Right cardiac atrium (tissue), 5 donors: ENCODE measurements at regions not wholly inside any gene's neighbourhood (a gene's known extent, or its start where the extent isn't known, plus 50 kb on each side); places are given as distances from the start of the nearest gene placed in this dataset.

ENCODE experiments used
- ATAC-seq, 2 donors: fragments of 200-7000 bp; cut with Tn5 transposase; one replicate each; pipeline versions ENCODE4 v1.8.0 to v1.9.1; 2020; ENCODE audit warnings: moderate library complexity in 2 of 2, mild to moderate bottlenecking in 1 of 2
- DNase-seq, 3 donors: peaks; one replicate each; pipeline ENCODE4 v3.0.0-alpha.2; 2020
- H3K27ac ChIP-seq: one replicate; pipeline ENCODE4 v1.5.1; 2013; ENCODE audit warnings: mild to moderate bottlenecking, low read length, control low read depth, moderate library complexity
- H3K27me3 ChIP-seq: one replicate; pipeline ENCODE4 v1.6.1; 2013; ENCODE audit not compliant: control insufficient read depth, insufficient read depth
- H3K4me1 ChIP-seq: one replicate; pipeline ENCODE4 v1.6.1; 2013; ENCODE audit warnings: low read length; ENCODE audit not compliant: control insufficient read depth, insufficient read depth
- H3K4me3 ChIP-seq: one replicate; pipeline ENCODE4 v1.5.1; 2013; ENCODE audit warnings: low read length, control low read depth
- H3K9me3 ChIP-seq: one replicate; pipeline ENCODE4 v1.6.1; 2013; ENCODE audit warnings: low read length; ENCODE audit not compliant: control insufficient read depth
- WGBS: extraction: QIAGEN DNeasy Blood & Tissue Kit; methylation state at CpG from one replicate; pipeline ENCODE4 v1.1.7; 2013; 5-methylcytosine and 5-hydroxymethylcytosine counted together
- intact Hi-C, 4 donors: fragments of 100-400 bp; cut with DNase I; formaldehyde crosslinking; loops; one replicate each; pipeline versions ENCODE4 v1.11.0 to v1.14.0; 2022 to 2023
- donor health status: healthy with polysubstance abuse.
- donor health status: DM: no; HTN: yes; CAD: no.
- donor health status: DM: no; HTN: no; CAD: no.
- donor health status: DM: no; HTN: yes; CAD: no; lungs with severe emphysema.
- donor health status: DM: yes; HTN: yes; CAD: no.

DNA sequence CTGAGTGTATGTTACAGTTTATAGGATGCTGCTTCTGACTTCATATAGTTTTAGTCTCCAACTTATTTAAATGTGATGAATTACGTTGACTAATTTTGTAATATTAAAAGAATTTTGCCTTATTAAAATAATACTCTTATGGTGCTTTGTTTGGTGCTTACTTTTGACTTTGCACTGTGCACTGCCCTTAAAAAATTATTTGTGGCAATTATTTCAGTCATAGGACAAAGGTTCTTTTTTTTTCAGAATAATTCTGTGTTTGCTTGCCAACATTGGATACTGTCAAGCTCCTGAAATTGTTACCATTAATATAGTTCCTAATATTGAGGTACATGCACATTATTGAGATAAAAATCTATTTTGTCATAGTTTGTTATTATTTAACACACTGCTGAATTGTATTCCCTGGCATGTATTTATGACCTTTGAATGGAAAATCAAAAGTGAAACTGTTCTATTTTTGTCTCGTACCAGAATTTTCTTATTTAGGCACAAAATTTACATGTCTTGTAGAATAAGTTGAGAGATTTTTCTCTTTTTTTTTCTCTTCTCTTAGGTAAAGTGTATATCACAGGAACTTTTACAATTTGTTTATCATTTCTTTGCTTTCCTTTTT is 572.8 kb upstream of the KLHL29 start:
- H3K4me3 ChIP-seq = no peak overlapping the region
- no peaks in the 10 kb centered on the region for H3K27me3 ChIP-seq
- 50% methylated on average over 2 of the region's 2 CpGs for WGBS
- no peak overlapping the region for H3K27ac ChIP-seq
- no peaks in the 10 kb centered on the region for H3K9me3 ChIP-seq
- intact Hi-C loops = no loop called here
- H3K4me1 ChIP-seq = no peaks in the 10 kb centered on the region
- ATAC-seq (no peak), DNase-seq (no peak)

DNA sequence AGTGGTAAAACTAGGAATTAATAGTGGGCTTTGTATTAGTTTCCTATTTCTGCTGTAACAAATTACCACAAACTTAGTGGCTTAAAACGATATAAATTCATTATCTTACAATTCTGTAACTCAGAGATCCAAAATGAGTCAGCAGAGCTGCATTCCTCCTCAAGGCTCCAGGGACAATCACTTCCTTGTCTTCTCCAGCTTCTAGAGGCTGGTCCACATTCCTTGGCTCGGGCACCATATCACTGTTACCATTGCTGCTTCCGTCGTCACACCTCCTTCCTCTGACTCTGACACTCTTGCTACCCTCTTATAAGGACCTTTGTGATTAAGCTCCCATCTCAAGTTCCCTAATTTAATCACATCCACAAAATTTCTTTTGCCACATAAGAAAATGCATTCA is 567.8 kb upstream of the KLHL29 start:
- no peaks in the 10 kb centered on the region for H3K4me1 ChIP-seq
- intact Hi-C loops = no loop called here
- H3K4me3 ChIP-seq = no peak overlapping the region
- no peaks in the 10 kb centered on the region for H3K27me3 ChIP-seq
- WGBS = 39% methylated on average over 4 of the region's 4 CpGs
- DNase-seq = peak in 2 of 3 donors; percentile 16 to 21
- H3K9me3 ChIP-seq = no peaks in the 10 kb centered on the region
- no peak overlapping the region for H3K27ac ChIP-seq
- ATAC-seq = peak; percentile 35 to 51

DNA sequence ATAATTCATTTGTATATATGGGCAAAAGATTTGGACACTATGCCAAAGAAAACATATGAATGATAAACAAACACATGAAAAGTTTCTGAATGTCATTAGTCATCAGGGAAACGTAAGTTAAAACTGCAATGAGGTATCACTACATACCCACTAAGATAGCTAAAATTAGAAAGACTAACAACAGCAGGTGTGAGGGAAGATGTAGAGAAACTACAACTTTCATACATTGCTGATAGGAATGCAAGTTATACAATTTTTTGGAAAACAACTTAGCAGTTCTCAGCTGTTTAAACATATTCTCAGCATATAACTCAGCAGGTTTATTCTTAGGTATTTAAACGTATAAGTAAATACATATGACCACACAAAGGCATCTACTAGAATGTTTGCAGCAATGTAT is 563.5 kb upstream of the KLHL29 start:
- ATAC-seq = no peak
- no peaks in the 10 kb centered on the region for H3K4me1 ChIP-seq
- intact Hi-C loops = no loop called here

DNA sequence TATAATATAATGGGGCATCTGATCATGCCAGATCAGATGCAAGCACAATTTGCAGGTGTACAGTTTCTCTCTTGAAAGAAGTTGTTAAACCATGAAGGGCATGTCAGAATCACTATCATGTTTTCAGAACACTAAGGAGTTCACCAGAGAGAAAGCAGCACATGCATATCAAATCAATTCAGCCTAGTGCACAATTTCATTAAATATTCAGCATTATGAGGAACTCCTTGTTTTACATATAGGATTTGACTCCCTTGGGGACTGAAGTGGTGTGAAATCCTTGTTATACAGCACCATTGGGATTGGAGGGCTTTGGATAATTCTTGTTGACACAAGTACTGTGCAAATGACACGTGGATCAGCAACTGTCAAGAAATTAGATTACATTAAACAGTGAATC is 562.1 kb upstream of the KLHL29 start:
- DNase-seq (no peak), ATAC-seq (no peak)
- no peaks in the 10 kb centered on the region for H3K9me3 ChIP-seq
- no peak overlapping the region for H3K4me3 ChIP-seq
- no peaks in the 10 kb centered on the region for H3K4me1 ChIP-seq
- WGBS = 58% methylated on average over 1 of the region's 1 CpG
- H3K27me3 ChIP-seq = no peaks in the 10 kb centered on the region
- intact Hi-C loops = no loop called here
- no peak overlapping the region for H3K27ac ChIP-seq

More for the DNA sequence above, 563.5 kb upstream of the KLHL29 start:
- 57% methylated on average over 2 of the region's 2 CpGs for WGBS
- H3K4me3 ChIP-seq = no peak overlapping the region
- H3K9me3 ChIP-seq = no peaks in the 10 kb centered on the region
- no peak for DNase-seq
- no peaks in the 10 kb centered on the region for H3K27me3 ChIP-seq
- H3K27ac ChIP-seq = no peak overlapping the region

DNA sequence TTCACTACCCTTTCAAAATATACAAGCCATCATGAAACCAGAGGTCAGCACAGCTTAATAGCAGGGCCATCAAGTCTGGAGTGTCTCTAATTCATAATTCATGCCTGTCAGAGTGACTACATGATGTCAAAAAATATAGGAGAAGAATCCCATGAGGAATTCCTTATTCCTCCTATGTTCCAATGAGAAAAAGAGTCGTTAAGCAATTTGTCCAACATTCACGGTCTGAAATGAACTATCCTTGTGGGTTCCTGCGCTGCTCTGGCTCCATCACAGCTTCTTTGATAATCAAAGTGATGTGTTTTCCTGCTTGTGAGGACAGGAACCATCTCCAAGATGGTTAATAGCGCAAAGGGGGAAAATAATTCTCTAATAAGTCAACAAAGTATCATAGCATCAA is 560.4 kb upstream of the KLHL29 start:
- 85% methylated on average over 4 of the region's 4 CpGs for WGBS
- no peaks in the 10 kb centered on the region for H3K4me1 ChIP-seq
- H3K27ac ChIP-seq = no peak overlapping the region
- DNase-seq = no peak
- H3K9me3 ChIP-seq = no peaks in the 10 kb centered on the region
- no peak for ATAC-seq
- H3K4me3 ChIP-seq = no peak overlapping the region
- no peaks in the 10 kb centered on the region for H3K27me3 ChIP-seq
- intact Hi-C loops = no loop called here

DNA sequence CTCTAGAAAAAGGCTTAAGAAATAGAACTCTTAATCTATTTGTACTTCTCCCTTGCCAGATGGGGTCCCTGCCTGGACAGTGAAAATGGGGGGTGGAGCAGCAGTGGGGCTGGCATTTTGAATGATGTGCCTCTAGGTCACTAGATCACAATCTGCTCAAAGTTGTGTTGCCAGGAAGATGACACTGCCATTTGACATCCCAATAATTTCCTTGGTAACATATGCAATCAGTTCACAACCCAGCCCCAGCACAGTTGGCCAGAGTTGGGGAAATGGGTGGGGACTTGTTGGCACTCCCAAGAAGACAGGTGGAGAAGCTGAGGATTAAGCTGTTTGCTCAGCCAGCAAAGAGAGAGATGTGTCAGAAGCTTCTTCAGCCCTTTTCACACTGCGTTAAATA is 558.3 kb upstream of the KLHL29 start:
- no peak for ATAC-seq
- Histone ChIP-seq H3K9me3 (no peaks in the 10 kb centered on the region), H3K27ac (no peak overlapping the region), H3K4me3 (no peak overlapping the region), H3K27me3 (no peaks in the 10 kb centered on the region), H3K4me1 (no peaks in the 10 kb centered on the region)
- DNase-seq = no peak
- WGBS = 95% methylated on average over 1 of the region's 1 CpG
- intact Hi-C loops = no loop called here

DNA sequence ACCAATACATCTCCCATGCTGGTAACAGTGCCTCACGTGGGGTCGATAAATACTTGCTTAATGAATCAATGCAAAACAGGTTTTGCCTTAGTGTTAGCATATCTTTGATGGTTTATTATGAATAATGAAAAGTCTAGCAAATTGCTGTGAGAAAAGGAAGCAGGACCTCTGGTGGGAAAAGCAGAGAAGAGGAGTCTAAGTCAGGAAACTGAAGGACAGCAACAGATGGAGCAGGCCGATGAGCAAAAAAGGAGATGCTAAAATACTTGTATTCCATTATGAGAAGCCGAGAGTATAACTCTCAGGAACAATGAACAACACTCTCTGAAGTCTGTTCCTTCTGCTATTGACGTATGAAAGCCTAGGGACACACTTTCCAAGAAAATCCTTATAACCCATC is 555.2 kb upstream of the KLHL29 start:
- ATAC-seq = no peak
- intact Hi-C loops = no loop called here
- no peak overlapping the region for H3K4me3 ChIP-seq
- 81% methylated on average over 5 of the region's 5 CpGs for WGBS
- H3K4me1 ChIP-seq = no peaks in the 10 kb centered on the region
- DNase-seq = no peak
- no peak overlapping the region for H3K27ac ChIP-seq
- H3K9me3 ChIP-seq = no peaks in the 10 kb centered on the region
- H3K27me3 ChIP-seq = no peaks in the 10 kb centered on the region

DNA sequence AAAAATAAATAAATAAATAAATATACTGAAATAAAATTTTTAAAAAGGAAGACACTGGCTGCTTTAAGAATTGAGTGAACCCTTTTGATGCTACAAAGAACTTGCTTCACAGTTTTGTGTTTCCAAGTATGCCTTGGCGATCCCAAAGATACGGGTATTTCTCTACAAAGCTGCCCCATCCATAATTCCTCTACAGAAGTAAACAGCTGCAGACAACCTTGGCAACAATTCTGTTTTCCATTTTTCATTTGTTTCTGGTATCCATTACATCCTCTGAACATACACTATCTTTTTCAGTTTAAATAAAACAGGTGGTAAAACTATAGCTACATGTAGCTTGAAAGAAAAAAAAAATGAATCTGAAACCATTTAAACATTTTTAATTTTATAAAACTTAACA is 552.8 kb upstream of the KLHL29 start:
- ATAC-seq (no peak), DNase-seq (no peak)
- Histone ChIP-seq H3K27ac (no peak overlapping the region), H3K9me3 (no peaks in the 10 kb centered on the region), H3K4me3 (no peak overlapping the region), H3K4me1 (no peaks in the 10 kb centered on the region), H3K27me3 (no peaks in the 10 kb centered on the region)
- intact Hi-C loops = no loop called here
- WGBS = 89% methylated on average over 2 of the region's 2 CpGs

DNA sequence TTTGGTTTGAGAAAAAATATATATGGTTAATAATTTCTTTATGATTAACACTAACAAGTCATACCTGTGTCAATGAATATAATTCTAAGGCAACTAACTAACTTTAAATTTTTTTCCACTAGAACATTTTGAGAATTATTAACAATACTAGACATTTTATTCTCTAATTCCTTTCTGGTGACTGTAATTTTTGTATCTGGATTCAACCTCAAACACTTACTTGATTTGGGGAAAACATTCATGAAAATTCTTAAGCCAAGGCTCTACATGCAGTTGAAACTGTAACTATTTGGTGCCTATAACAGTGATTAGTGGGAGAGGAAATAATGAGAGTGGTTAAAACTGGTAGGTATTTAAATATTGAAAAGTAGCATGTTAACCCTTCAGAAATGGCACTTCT is 546.5 kb upstream of the KLHL29 start:
- H3K4me3 ChIP-seq = no peak overlapping the region
- H3K9me3 ChIP-seq = no peaks in the 10 kb centered on the region
- intact Hi-C loops = no loop called here
- H3K27ac ChIP-seq = no peak overlapping the region
- no peaks in the 10 kb centered on the region for H3K4me1 ChIP-seq
- H3K27me3 ChIP-seq = no peaks in the 10 kb centered on the region
- ATAC-seq = no peak
- no peak for DNase-seq

DNA sequence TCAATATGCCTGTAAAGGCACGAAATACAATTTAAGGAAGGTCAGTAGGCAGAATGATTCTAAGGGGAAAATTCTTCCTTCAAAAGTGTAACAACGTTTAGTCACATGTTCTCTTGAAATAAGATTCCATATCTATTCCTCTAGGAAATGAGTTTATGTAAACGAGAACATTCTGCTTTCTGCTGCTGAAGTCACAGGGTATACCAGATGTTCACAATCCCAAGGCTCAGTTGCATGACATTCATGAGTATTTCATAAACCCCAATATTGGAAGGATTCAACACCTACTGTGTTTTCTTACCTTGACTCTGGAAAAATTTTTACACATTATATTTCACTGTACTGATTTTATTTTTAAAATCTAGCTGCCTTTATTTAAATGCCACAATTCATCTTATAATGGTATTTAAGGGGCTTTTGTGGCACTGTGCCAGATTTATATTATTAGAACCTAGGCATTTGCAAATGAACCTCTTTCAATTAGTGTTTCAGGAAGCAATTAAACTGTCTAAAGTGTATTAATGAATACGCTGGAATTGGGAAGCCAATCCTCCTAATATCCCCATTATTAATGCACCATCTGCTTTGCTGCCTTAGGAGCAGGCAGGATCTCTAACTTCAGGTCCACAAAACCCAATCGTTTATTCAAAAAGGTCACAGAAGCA is 542.6 kb upstream of the KLHL29 start:
- no peak overlapping the region for H3K4me3 ChIP-seq
- no peaks in the 10 kb centered on the region for H3K27me3 ChIP-seq
- ATAC-seq (no peak), DNase-seq (no peak)
- intact Hi-C loops = no loop called here
- no peaks in the 10 kb centered on the region for H3K4me1 ChIP-seq
- 61% methylated on average over 5 of the region's 5 CpGs for WGBS
- H3K9me3 ChIP-seq = no peaks in the 10 kb centered on the region
- H3K27ac ChIP-seq = no peak overlapping the region

DNA sequence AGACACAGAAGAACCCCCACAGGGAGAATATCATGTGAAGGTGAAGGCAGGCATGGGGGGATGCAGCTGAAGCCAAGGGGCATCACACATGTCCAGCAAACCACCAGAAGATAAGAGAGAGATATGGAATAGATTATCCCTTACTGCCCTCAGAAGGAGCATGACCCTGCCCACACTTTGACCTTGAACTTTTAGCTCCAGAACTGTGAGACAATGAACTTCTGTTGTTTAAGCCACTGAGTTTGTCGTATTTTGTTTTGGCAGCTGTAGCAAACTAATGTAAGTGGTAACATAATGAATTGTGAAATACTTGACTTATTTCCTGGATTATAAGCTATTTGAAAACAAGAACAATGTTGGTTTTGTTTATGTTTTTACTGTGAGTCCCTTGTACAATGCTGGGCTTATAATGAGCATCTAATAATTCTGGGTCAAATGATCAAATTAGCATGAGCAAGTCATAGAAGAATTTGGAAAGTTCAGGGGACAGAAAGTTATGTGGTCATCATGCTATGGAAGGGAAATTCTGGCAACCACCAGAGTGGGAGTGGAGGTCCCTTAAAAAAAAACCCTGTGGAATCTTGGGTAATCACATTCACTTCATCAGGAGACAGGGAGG is 541.0 kb upstream of the KLHL29 start:
- no peaks in the 10 kb centered on the region for H3K27me3 ChIP-seq
- no peak overlapping the region for H3K4me3 ChIP-seq
- no peaks in the 10 kb centered on the region for H3K9me3 ChIP-seq
- H3K4me1 ChIP-seq = no peaks in the 10 kb centered on the region
- no peak for ATAC-seq
- WGBS = 47% methylated on average over 1 of the region's 1 CpG
- intact Hi-C loops = no loop called here
- DNase-seq = no peak
- H3K27ac ChIP-seq = no peak overlapping the region
